SK-N-DZ (cell line): ENCODE measurements at regions not wholly inside any gene's neighbourhood (a gene's known extent, or its start where the extent isn't known, plus 50 kb on each side); places are given as distances from the start of the nearest gene placed in this dataset.
"Not testable (repeated sequence)": the region's sequence is repeated elsewhere in the genome, so short reads cannot be mapped to it uniquely, and the experiment has no call there.

Experiments used
- DNase-seq: peaks from one replicate; pipeline ENCODE4 v3.0.0-alpha.2; 2015; ENCODE audit warnings: low spot score

DNA sequence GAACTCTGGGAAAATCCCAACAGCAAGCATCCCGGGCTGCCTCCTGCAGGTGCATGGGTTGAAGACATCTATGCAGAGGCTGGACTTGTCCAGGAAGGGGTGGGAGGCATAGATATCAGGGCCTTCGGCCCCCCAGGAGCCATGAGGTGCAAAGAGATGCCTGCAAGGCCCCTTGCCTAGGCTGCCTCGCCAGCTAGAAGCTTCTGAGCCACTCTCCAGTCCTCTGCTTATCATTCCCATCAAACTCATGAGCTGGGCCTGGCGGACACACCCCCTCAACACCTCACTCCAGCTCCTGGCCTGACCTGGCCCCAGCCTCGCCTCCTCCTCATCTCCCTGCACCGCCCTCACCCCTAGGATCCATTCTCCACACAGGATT, 152.4 kb upstream of the PTPN1 start:
- DNase-seq = no peak

DNA sequence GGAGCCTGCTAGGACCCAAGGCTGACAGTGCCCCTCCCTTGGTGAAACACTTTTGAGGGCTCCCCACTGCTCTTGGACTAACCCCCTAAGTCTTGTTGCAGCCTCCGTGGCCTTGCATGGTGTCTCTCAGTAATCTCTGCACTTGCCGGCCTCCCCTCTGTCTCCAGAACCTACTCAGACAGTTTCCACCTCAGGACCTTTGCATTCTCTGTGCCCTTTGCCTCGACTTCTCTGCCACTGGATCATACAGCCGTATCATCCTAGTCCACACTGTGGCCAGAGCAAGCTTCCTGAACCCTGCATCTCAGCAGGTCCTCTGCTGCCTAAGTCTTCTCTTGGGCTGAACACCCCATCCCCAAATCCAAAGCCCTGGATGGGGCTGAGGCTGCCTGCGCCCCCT, 152.0 kb upstream of the PTPN1 start:
- no peak for DNase-seq

DNA sequence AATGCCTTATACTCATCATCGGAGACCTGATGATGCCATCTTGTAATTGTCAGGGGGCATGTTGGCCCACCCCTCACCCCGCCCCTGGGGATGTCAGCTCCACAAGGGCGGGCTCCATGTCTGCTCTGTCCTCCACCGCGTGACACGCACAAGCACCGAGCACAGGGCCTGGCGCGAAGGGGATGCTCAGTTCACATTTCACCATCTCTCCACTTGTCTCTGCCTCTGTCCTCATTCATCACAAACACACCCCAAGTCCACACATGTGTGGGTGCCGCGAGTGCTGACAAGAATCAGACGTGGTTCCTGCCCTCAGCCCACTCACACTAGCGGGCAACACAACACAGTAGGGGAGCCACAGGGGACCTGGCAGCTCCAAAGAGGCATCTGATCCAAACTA, 151.2 kb upstream of the PTPN1 start:
- DNase-seq = no peak

DNA sequence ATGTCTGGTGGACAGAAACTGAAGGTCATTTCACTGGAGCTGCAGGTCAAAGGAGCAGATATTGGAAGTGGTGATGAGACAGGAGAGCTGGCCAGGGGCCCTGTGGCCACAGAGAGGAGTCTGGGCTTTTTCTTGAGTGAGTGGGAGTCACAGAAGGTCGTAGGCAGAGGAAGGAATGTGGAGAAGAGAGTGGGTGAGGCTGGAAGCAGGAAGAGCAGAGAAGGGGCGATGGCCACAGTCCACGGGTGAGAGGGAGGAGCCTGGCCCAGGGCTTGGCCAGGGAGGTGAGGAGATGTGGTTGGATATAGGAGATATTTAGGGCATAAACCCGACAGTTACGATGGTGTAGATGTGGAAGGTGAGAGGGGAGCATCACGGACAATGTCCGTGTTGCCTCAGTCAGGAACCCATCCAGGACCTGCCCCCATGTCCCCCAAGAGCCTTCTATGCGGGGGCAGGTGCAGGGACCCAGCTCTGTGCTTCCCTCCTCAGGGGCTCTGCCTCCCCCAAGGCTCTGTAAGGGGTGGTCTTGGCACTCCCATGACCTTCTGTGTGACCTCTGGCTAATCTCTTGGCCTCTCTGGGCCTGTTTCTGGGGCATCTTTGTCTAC, 150.5 kb upstream of the PTPN1 start:
- DNase-seq = no peak

DNA sequence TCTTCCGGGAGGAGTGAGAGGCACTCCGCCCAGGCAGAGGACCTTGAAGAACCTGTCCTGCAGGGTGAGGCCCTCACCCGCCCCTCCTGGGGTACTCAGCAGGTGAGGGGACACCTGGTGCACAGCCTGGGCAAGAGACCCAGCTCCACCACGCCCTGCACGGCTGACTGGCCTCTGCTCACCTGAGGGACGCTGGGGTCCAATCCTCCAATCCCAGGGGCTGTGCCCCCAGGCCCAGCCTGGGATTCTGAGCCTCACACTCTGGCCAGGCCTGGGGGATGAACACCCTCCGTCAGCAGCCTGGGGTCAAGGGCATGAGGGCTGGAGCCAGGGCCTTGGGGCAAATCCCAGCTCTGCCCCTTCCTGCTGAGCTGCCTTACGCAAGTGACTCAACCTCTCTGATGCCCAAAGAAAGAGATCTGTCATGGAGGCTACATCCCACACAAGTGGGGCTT, 149.9 kb upstream of the PTPN1 start:
- no peak for DNase-seq

DNA sequence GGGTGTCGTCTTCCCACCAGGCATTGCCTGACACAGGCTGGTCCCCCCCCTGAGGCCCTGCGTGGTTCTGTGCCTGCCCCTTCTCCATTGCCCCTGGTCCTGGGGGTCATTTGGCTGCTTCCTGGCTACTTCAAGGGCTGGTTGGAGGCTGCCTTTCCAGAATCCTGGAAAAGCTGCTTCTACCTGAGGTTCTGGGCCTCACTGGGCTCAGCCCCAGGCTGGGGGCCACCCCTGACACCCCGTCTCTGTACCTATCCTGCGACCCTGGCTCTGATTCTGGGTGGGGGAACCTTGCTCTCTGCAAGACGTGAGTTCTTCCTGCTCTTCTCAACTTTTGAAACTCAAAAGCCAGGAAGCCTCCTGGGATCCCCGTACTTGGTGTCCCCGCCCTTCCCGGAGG, 149.3 kb upstream of the PTPN1 start:
- DNase-seq = no peak

DNA sequence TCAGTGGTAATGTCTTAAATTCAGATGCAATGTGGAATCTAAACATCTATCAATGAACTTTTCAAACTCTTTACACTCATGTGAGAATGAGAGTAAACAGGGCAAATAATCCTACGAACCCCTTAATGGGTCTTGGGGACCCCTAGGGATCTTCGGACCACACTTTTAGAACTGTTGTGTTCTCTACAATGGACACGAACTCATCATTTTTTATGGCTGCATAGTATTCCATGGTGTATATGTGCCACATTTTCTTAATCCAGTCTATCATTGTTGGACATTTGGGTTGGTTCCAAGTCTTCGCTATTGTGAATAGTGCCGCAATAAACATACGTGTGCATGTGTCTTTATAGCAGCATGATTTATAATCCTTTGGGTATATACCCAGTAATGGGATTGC, 148.0 kb upstream of the PTPN1 start:
- not testable (repeated sequence) for DNase-seq

DNA sequence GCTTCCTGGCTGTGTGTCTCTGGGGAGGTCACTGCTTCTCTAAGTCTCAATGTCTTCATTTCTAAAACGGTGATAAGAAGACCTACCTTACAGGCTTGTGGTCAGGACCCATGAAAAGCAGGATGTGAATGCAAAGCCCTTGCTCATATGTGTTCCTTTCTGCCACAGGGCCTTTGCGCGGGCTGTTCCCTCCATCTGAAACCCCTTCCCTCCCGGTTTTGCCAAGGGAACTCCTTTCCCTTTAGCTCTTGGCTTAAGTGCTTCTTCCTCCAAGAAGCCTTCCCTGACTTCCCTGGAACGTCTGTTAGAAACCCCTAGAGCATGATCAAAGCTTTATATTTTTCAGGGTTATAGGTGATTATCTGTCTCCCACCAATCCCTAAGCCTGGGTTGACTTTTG, 147.2 kb upstream of the PTPN1 start:
- no peak for DNase-seq

DNA sequence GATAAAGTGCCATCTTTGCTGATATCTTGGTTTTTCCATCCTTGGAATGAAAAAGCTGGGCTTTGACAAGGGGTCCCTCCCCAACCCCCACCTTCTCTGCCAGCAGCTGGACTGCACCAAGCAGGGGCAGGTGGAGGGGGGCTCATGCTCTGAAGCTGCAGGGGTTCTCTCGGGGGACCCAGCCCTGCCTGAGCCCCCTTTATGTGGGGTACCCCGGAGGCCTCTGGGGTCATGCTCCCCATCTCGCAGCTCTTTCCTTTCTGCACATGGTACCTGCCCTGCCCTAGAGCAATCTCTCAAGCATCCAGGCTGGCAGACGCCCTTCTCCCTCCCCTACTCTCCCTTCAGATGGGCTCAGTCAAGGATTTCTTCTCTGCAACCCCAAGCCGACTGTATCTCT, 146.7 kb upstream of the PTPN1 start:
- DNase-seq = no peak

DNA sequence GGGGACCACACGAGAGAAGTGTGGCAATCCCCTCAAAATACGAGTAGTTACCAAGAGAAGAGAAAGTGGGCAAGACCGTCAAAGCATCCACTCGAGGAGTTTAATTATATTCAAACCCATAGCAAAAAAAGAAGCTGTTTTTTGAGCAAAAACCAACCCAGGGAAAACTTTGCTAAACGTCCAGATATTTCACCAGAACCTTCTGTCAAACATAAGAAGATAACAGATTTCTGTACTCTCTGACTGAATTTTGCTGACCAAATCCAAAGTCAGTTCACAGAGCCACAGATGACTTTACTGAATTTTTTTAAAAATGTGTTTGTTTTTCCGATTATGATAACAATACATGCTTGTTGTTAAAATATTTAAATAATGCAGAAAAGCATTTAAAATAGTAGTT, 145.6 kb upstream of the PTPN1 start:
- DNase-seq = no peak

DNA sequence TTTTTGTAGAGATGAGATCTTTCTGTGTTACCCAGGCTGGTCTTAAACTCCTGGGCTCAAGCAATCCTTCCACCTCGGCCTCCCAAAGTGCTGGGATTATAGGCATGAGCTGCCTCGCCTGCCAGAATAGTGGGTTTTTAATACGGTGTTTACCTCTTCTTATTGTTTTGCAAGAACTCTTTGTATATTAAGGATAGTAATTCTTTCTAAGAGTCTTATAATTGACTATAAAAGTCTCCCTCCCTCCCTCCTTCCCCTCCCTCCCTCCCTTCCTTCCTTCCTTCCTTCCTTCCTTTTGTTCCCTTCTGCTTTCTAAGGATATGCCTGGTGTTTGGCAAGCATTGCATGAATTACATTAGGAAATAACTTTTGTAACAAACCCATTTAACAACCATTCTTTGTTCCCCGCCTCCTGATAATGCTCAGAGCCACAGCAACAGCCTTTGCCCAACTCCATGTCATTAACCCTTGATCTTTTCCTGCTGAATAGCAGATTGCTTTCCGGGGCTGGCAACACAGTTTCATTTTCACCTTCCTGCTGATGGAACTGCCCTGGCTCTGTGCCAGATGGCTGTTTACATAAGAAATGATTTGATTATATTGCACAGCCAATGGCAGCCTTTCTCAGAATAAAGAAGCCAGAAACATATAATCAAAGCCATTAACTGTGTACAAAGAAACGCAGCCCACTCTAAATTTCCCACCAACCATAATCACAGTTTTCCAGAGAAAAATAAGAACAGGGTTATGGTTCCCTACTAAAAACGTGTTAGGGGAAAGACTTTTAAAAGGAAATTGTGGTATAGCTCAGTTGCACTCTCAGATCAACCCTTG, 143.7 kb upstream of the PTPN1 start:
- peak; percentile 83 for DNase-seq

DNA sequence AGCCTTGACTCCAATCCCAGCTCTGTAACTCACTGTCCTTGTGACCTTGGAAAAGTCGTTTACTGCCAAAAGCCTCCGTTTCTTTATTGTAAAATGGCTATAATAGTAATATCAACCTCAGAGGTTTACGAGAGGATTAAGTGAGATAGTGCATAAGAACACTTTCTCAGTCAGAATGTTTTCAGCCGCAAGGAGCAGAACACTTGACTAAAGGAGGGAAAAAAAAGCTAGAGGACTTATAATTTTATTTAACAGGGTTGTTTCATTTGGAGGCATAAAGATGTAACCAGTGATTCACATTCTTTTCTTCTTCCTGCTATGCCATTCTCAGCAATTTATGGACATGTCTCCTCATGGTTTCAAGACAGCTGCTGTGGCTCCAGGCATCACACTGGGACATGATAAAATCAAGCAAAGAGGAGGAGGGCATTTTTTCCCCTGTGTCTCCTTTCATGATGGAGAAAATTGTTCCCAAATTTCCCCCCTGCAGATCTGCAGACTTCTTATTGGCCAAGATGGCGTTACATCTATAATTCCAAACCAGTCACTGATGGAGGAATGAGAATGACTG, 143.0 kb upstream of the PTPN1 start:
- DNase-seq = no peak

DNA sequence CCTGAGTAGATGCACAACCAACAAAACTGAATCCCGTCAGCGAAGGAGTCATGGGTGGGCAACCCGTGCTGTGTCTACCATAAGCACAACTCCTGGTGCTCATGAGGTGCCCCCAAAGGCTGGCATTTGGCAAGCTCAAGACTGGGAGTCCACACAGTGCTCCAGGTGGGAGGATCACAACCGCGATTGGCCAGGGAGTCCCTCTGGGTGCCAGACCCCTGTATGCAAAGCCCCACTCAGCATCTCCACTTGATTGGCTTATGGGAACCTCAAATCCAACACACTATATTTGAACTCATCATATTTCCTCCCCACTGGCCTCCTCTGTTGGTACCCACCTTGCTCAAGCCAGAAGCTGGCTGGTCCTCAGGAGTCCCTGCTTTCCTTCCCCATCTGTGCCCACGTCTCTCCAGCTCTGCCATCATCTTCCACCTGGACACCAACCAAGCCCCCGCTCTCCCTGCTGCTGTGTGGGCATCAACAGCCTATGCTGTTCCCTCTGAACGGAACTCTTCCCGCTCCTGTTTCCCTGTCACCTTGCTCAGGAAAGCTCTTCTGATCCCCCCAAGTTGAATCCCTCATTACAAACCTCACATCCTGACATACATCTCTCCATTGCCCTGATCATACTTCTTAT, 142.3 kb upstream of the PTPN1 start:
- DNase-seq = no peak

DNA sequence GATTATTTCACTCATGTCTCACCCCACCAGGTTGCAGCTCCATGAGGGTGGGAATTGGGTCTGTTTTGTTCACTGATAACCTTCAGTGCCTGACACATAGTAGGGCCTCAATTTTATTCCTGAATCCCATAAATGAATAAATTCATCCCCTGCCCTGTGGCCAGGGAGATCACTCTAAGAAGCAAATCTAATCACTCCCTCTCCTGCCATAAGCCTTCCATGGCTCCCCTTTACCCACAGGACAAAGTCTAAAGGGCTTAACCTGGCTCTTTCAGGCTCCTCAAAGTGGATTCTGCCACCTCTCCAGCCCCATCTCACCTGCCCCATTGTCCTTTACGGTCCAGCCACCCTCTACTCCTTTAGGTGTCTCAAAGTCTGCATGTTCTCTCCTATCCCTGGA, 141.8 kb upstream of the PTPN1 start:
- no peak for DNase-seq

DNA sequence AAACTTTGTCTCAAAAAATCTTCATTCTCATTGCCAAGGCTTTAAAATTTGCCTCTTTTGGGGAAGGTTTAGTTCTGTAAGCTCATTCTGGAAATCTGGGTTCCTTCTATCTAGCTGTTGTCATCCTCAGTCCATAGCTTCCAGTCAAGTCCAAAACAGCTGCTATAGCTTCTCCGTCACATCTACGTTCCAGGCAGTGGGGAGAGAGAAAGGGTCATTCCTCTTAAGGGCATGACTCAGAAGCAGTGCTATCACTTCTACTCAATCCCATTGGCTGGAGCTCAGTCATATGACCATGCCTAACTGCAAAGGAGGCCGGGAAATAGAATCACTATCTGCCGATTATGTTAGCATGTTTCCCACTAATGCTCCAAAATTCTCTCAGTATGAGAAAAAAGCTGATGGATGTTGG, 141.4 kb upstream of the PTPN1 start:
- no peak for DNase-seq

DNA sequence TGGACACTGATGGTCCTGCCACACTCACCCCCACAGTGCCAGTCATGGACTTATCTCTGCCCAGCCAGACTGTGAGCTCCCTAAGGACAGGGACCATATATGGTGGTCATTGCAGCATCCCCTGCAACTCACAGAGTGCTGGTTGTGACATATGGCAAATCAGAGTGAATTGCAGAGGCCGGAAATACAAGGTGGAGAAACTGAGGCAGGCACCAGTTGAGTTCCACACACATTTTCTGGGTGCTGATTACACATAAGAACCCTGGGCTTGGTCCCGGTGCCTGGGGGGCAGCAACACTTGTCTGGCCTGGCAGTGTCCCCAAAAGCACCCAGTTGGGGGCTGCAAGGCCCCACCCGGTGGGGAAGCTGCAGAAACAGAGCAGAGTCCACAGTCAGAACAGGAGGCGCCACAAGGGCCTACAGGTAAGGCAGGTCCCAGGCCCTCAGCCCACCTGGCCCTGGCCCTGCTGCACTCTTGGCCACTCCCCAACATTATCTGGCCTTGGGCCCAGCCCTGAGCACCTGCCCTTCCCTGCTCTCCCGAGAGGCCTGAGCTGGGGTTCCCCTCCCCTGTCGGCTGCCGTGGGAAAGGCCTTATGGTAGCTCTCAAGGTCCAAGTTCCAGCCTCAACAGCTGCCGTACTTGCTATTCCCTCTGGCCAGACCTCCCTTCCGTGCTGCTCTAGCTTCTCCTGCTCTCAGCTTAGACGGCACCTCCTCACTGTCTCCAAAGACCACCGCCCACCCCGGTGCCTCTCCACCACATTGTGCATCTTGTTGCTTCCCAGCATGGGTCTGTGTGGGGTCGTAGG, 140.8 kb upstream of the PTPN1 start:
- no peak for DNase-seq

DNA sequence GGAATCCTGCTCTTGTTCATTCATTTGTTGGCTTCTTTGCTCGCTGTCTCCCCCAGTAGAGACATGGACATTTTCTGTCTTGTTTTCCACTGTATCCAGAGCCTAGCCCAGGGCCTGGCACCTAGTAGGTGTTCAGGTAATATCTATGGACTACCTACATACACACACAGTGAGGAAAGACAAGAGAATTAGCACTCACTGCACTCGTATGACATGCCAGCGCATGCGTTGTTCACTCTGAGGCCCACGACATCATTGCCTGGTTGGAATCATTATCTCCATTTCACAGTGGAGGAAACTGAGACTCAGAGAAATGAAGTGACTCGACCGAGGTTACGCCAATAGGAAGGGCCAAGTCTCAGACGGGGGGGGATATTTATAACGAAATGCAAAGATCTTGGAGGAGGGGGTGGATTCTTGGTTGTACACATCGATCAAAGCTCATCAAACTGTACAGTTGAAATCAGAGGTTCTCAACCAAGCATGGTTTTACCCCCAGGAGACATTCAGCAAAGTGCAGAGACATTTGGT, 140.1 kb upstream of the PTPN1 start:
- no peak for DNase-seq

DNA sequence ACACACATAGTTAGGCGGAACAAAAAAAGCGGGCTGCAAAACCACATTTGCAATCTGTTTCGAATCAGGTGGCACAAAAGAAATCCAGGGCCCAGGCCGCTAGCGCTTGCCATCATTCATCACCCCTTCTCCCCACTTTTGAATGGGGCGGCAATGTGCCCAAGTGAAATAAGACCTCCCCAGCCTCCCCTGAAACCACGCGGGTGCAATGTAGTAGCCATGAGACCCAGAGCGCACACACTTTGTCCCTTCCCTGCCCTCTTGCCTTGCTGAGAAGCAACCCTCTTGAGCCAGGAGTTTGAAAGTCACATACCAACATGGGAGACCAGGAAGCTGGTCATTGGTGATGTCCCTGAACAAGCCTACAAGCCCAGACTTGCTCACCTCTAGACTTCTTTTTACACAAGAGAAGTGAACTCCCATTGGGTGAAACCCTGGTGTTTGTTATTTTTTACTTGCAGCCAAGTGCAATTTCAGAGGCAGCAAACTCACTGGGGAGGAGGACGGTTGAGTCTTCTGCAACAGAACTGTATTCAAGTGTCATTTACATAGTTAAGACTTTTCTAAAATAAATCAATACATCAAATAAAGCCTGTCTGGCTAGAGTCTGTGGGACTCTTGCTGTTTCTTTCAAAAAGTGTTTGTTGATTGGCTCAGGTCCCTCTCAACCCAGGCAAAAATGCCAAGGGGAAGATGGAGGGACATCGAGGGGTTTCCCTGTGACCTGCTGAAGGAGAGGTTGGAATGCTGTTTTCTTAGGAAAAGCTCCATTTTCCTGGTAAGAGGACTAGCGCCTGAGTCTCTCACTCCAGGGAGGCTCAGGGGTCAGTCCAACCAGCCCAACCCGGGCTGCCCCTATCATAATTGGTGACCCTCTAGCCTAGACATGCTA, 138.1 kb upstream of the PTPN1 start:
- no peak for DNase-seq

DNA sequence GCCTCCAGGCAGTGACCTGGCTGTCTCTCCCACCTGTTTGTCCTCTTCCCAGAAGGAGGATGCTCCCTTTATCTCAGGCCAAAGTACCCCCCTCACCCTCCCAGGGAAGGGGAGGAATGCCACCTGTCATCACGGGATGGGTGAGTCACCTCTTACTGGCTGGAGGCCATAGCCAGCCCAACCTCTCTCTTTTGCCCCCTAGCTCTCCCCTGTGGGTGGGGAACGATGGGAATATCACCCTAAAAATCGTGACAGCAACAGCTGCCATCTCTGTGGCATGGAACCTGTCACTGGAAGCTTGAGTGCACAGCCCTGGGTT, 137.5 kb upstream of the PTPN1 start:
- no peak for DNase-seq

DNA sequence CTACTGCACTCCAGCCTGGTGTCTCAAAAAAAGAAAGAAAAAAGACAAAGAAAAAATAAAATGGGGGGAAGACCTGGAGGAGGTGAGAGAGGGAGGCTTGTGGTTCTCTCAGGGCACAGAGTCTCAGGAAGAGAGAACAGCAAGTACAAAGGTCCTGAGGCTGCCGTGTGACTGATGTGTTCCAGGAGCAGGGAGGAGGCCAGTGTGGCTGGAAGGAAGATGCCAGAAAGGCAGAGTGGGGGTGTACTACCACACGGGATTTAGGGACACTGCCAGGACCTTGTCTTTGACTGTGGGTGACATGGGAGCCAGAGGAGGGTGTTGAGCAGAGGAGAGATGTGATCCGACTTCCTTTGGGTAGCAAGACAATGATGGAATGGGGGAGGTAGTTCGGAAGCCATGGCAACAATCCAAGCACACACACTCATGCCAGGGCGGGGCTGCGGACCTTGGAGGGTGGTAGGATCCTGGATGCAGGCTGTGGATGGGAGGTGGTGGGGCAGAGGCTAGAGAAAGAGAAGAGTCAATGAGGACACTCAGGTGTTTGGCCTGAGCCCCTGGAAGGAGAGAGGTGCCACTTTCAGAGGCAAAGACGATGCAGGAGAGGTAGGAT, 136.4 kb upstream of the PTPN1 start:
- DNase-seq = no peak
